ENCODE measurements at regions not wholly inside any gene's neighbourhood (a gene's known extent, or its start where the extent isn't known, plus 50 kb on each side); places are given as distances from the start of the nearest gene placed in this dataset.

DNA sequence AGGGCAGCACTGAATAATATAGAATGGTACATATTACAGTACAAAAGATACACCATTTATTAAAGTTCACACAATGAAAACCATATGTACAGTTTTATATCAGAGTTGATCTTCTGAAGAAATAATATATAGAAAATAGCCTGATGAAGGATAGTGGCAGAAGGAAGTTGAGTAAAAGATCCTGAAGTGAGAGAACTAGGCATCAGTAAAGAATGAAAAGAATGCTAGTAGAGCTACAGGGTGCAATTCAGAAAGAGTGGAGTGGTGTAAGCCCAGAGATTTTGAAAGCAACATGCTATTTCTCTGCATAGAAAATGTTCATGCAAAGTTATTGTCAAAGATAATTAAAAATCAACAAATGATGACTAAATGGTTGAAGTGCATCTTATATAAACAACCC is 1552.7 kb upstream of the TENM4 start:
- Histone ChIP-seq H3K4me1 (ENCODE audit: insufficient read depth, low read length) (peaks cover 6% of the 10 kb centered on the region; the same call in 1 of the 2 replicates), H3K36me3 (ENCODE audit: insufficient read depth, low read length) (no peaks in the 10 kb centered on the region), H3K9me3 (ENCODE audit: control insufficient read depth, insufficient read depth, low read length) (no peaks in the 10 kb centered on the region), H3K9ac (ENCODE audit: low read depth, low read length) (no peak overlapping the region)

DNA sequence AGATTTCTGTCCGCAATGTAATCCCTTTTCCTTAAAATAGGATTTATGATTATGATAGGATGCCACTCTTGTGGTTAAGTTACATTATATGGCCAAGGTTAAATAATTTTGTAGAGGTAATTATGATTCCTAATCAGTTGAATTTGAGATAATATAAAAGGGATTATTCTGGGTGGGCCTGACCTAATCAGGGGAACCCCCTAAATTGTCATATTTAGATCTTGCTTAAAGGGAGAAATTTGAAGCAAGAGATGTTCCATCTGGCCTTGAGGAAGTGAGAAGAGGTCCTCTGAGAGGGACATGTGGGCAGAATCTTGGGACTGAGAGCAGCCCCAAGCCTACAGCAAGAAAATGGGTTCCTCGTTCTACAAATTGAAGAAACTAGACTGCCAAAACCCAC is 1550.1 kb upstream of the TENM4 start:
- H3K9ac ChIP-seq (ENCODE audit: low read depth, low read length): no peak overlapping the region
- H3K4me1 ChIP-seq (ENCODE audit: insufficient read depth, low read length): peaks cover 12% of the 10 kb centered on the region; the same call in 1 of the 2 replicates
- no peaks in the 10 kb centered on the region for H3K9me3 ChIP-seq (ENCODE audit: control insufficient read depth, insufficient read depth, low read length)
- no peaks in the 10 kb centered on the region for H3K36me3 ChIP-seq (ENCODE audit: insufficient read depth, low read length)

DNA sequence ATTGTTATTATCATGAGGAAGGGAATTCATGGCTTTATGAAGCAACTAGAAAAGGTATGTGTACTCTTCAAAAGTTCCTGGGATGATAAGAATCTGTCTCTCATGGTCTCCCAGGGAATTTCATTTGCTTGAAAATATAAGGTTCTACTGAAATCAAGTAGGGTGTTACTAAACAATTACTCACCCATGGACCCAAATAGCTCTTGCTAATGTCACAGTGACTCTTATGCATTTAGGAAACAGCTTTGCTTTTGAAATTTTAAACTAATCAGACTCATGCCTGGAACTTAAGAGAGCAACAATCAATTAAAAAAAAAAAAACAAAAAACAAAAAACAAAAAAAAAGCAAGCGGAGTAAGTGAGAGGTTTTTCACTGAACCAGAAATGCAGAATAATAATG is 1546.3 kb upstream of the TENM4 start:
- no peak overlapping the region for H3K9ac ChIP-seq (ENCODE audit: low read depth, low read length)
- no peaks in the 10 kb centered on the region for H3K9me3 ChIP-seq (ENCODE audit: control insufficient read depth, insufficient read depth, low read length)
- H3K4me1 ChIP-seq (ENCODE audit: insufficient read depth, low read length): peaks cover 8% of the 10 kb centered on the region; the same call in 1 of the 2 replicates
- no peaks in the 10 kb centered on the region for H3K36me3 ChIP-seq (ENCODE audit: insufficient read depth, low read length)

DNA sequence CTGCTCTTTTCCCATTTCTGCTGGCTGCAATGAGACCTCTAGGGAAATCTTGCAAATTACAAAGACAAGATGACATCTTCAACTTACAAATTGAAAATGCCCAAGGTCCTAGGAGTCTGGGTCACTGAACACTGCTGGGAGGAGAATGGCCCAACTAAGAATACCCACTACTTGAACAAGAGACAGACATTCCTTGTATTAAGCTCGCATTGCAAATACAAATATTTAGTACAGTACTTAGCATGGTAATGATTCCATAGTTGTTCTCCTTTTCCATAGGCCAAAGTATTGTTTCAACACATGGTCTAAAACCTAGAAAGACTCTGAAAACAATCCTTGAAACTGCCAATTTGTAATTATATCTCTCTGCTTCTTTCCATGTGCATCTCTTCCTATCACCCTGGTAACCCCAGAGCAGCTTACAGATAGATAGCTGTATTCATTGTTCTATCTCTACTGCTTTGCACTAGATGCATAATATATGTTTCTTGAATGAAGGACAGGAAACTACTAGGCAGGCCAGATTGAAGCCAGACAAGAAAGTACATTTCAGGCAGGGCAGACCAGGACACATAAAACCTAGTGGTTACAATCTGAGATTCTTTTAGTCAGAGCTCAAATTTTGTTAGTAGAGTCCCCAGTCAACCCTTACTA is 1545.7 kb upstream of the TENM4 start:
- Histone ChIP-seq H3K9ac (ENCODE audit: low read depth, low read length) (no peak overlapping the region), H3K36me3 (ENCODE audit: insufficient read depth, low read length) (no peaks in the 10 kb centered on the region), H3K4me1 (ENCODE audit: insufficient read depth, low read length) (peaks cover 8% of the 10 kb centered on the region; the same call in 1 of the 2 replicates), H3K9me3 (ENCODE audit: control insufficient read depth, insufficient read depth, low read length) (no peaks in the 10 kb centered on the region)

DNA sequence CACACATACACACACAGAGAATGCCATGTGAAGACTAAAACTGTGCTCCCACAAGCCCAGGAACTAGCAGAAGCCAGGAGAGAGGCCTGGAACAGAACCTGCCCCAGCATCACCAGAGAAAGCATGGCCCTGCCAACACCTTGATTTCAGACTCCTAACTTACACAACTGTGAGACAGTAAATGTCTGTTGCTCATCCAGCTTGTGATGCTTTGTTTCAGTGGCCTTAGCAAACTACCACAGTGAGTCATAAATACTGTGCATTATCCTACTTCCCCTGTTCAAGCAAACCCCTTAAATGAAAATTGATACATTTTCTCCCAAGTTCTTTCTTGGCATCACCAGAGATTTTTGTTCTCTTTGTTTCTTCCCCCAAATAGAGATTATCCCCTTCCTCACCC is 1539.4 kb upstream of the TENM4 start:
- Histone ChIP-seq H3K36me3 (ENCODE audit: insufficient read depth, low read length) (no peaks in the 10 kb centered on the region), H3K9me3 (ENCODE audit: control insufficient read depth, insufficient read depth, low read length) (no peaks in the 10 kb centered on the region), H3K4me1 (ENCODE audit: insufficient read depth, low read length) (peaks cover 2% of the 10 kb centered on the region; the same call in 1 of the 2 replicates), H3K9ac (ENCODE audit: low read depth, low read length) (no peak overlapping the region)

DNA sequence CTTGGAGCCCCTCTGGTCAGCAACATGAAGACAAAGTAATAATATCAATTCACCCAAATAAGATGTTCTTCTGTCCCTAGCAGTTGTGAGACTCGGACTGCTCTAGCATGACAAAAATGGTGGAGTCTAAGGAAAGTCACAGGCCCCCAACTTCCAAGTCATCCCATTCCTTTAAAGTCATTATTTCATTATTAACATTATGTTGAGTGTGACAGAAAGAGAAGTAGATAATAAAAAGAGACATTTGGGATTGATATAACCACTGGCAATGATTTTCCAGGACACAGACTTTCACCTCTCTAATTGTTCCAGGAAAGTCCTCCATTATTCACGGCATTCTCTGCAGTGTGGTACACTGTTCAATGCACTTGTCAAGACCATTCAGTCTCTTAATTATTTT is 1533.0 kb upstream of the TENM4 start:
- Histone ChIP-seq H3K9ac (ENCODE audit: low read depth, low read length) (no peak overlapping the region), H3K9me3 (ENCODE audit: control insufficient read depth, insufficient read depth, low read length) (no peaks in the 10 kb centered on the region), H3K36me3 (ENCODE audit: insufficient read depth, low read length) (no peaks in the 10 kb centered on the region), H3K4me1 (ENCODE audit: insufficient read depth, low read length) (no peaks in the 10 kb centered on the region)

DNA sequence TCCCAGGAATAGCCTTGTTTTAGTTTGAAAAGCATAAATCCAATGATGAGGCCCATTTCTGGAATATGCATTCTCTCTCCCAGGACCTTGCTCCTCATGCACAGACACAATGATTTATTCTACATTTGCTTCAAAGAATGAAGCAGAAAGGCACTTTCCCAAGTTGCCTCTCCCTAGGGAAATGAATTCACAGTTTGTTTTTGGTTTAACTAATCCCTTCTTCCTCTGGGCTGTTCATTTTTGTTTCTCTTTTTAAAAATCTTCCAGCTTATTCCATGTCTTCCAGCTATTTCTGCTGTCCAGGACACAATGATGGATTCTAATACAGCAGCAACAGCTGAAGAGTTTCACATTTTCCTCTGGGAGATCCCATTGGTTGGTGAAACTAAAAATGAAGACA is 1529.2 kb upstream of the TENM4 start:
- Histone ChIP-seq H3K36me3 (ENCODE audit: insufficient read depth, low read length) (no peaks in the 10 kb centered on the region), H3K4me1 (ENCODE audit: insufficient read depth, low read length) (no peaks in the 10 kb centered on the region), H3K9me3 (ENCODE audit: control insufficient read depth, insufficient read depth, low read length) (no peaks in the 10 kb centered on the region), H3K9ac (ENCODE audit: low read depth, low read length) (no peak overlapping the region)

DNA sequence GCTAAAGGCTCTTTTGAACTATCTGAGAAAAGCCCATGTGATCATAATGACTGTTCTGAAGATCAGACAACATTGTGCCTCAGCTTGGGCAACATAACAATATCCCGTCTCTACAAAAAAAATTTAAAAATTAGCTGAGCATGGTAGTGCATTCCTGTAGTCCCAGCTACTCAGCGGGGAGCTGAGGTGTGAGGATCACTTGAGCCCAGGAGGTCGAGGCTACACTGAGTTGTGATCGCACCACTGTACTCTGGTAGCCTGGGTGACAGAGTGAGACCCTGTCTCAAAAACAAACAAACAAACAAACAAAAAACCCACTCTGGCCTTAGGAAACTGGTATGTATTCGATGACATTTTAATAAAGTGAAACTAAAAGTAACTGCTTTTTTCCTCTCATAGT is 1526.8 kb upstream of the TENM4 start:
- no peak overlapping the region for H3K9ac ChIP-seq (ENCODE audit: low read depth, low read length)
- no peaks in the 10 kb centered on the region for H3K9me3 ChIP-seq (ENCODE audit: control insufficient read depth, insufficient read depth, low read length)
- no peaks in the 10 kb centered on the region for H3K36me3 ChIP-seq (ENCODE audit: insufficient read depth, low read length)
- H3K4me1 ChIP-seq (ENCODE audit: insufficient read depth, low read length): no peaks in the 10 kb centered on the region

DNA sequence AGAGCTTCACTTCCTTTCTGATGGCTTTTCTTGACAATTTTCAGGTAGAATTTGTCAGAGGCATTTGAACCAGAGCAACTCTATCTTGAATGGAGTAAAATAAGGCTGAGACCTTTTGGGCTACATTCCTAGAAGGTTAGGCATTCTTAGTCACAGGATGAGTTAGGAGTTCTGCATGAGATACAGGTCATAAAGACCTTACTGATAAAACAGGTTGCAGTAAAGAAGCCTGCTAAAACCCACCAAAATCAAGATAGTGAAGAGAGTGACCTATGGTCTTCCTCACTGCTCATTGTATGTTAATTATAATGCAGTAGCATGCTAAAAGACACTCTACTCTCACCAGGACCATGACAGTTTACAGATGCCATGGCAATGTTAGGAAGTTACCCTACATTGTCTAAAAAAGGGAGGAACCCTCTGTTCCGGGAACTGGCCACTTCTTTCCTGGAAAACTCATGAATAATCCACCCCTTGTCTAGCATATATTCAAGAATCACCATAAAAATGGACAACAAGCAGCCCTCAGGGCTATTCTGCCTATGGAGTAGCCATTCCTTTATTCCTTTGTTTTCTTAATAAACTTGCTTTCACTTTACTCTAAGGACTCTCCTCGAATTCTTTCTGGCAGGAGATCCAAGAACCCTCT is 1519.7 kb upstream of the TENM4 start:
- Histone ChIP-seq H3K9me3 (ENCODE audit: control insufficient read depth, insufficient read depth, low read length) (no peaks in the 10 kb centered on the region), H3K4me1 (ENCODE audit: insufficient read depth, low read length) (no peaks in the 10 kb centered on the region), H3K9ac (ENCODE audit: low read depth, low read length) (no peak overlapping the region), H3K36me3 (ENCODE audit: insufficient read depth, low read length) (no peaks in the 10 kb centered on the region)

DNA sequence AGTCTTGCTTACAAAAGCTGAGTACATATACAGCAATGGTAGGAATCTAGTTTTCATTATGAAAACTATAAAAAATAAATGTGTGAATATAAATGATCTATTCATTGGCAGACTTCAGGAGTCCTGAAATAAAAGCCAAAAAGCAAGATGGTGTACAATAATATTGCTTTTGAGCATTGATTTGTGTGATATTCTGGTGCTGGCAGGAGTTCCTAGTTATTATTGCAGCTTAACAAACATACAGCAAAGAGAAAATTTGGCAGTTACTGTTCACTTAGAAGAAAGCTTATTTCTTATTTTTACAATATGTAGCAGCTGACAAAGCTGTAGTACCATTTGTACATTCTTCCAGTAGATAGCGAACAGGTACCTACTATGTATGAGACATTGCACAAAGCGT is 1518.9 kb upstream of the TENM4 start:
- no peaks in the 10 kb centered on the region for H3K4me1 ChIP-seq (ENCODE audit: insufficient read depth, low read length)
- no peaks in the 10 kb centered on the region for H3K9me3 ChIP-seq (ENCODE audit: control insufficient read depth, insufficient read depth, low read length)
- H3K36me3 ChIP-seq (ENCODE audit: insufficient read depth, low read length): no peaks in the 10 kb centered on the region
- H3K9ac ChIP-seq (ENCODE audit: low read depth, low read length): no peak overlapping the region

DNA sequence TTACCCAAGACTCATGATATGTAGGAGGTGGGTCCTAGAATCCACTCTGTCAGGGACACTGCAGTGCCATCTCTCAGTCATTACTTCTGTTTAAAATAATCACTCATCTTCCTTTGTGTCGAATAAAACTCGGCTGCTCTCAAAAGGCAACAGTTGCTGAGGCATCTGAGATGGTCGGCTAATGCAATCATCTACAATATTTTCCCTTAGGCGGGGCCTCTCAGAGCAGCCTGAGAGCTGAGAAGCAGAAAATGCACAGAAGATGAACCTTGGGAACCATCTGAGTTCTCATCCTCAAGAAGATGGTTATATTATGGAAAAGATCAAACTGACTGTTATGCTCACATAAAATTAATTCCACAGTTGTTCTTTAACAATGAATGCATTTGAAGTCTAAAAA is 1518.2 kb upstream of the TENM4 start:
- Histone ChIP-seq H3K9ac (ENCODE audit: low read depth, low read length) (no peak overlapping the region), H3K9me3 (ENCODE audit: control insufficient read depth, insufficient read depth, low read length) (no peaks in the 10 kb centered on the region), H3K4me1 (ENCODE audit: insufficient read depth, low read length) (no peaks in the 10 kb centered on the region), H3K36me3 (ENCODE audit: insufficient read depth, low read length) (no peaks in the 10 kb centered on the region)

DNA sequence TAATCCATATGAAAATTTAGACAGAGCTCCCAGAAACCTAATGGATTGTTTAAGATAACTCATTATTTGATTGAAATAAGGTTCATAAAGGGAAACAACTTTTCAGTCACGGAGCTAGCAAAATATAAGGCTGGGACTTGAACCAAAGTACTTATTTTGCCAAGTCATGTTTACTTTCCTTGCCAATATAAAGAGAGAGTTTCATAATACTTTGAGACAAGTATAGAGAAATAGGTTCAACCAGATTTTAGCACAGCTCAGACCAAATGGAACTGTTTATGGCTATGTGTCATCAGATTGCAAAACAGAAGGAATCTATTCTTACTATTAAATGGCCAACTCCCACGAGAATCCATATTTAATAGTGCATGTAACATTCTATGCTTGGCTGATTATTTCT is 1517.5 kb upstream of the TENM4 start:
- Histone ChIP-seq H3K4me1 (ENCODE audit: insufficient read depth, low read length) (no peaks in the 10 kb centered on the region), H3K36me3 (ENCODE audit: insufficient read depth, low read length) (no peaks in the 10 kb centered on the region), H3K9me3 (ENCODE audit: control insufficient read depth, insufficient read depth, low read length) (no peaks in the 10 kb centered on the region), H3K9ac (ENCODE audit: low read depth, low read length) (no peak overlapping the region)

DNA sequence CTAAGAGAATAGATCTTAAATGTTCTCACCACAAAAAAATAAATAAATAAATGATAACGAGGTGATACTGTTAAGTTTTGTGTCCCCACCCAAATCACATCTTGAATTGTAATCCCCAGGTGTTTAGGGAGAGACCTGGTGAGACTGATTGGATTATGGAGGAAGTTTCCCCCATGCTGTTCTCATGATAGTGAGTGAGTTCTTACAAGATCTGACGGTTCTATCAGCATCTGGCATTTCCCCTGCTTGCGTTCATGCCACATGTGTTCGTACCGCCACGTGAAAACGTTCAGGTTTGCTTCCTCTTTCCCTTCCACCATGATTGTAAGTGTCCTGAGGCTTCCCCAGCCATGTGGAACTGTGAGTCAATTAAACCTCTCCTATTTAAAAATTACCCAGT is 1514.8 kb upstream of the TENM4 start:
- no peaks in the 10 kb centered on the region for H3K36me3 ChIP-seq (ENCODE audit: insufficient read depth, low read length)
- H3K9me3 ChIP-seq (ENCODE audit: control insufficient read depth, insufficient read depth, low read length): no peaks in the 10 kb centered on the region
- H3K4me1 ChIP-seq (ENCODE audit: insufficient read depth, low read length): no peaks in the 10 kb centered on the region
- no peak overlapping the region for H3K9ac ChIP-seq (ENCODE audit: low read depth, low read length)

DNA sequence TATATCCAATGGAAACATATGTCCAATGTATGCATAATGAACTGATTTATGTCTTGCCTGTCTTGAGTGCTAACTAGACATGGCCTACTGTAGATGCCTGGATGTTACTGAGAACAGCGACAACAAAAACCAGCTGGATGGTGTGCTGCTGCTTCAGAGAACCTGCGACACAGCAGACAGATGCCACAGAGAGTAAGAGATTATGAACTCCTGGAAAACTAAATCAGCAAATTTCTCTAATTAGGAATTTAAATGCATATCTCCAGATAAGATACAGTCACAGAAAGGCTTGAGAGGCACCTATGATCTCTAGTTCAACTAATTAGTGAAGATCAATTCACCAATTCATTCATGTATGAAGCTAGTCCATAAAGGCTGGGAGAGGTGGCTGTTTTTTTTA is 1508.0 kb upstream of the TENM4 start:
- H3K9me3 ChIP-seq (ENCODE audit: control insufficient read depth, insufficient read depth, low read length): no peaks in the 10 kb centered on the region
- H3K9ac ChIP-seq (ENCODE audit: low read depth, low read length): no peak overlapping the region
- no peaks in the 10 kb centered on the region for H3K4me1 ChIP-seq (ENCODE audit: insufficient read depth, low read length)
- no peaks in the 10 kb centered on the region for H3K36me3 ChIP-seq (ENCODE audit: insufficient read depth, low read length)

DNA sequence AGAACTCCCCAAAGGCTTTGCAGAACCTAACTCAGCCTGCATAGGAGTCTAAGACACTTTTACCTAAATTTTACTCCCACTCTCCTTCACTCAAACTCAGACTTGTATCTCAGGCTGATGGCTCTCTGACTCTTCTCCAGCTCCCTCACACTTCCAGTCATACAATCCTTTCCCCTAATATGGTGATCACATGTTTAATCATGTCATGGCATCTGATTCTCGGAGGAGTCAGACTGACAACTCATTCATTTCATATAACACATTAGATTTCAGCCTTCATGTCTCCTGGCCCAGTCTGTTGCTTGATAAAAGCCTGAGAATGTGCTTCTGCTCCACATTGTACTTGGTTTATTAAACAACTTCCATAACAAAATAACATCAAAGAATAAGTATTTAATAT is 1503.9 kb upstream of the TENM4 start:
- H3K9ac ChIP-seq (ENCODE audit: low read depth, low read length): no peak overlapping the region
- peaks cover 4% of the 10 kb centered on the region; the same call in 1 of the 2 replicates for H3K4me1 ChIP-seq (ENCODE audit: insufficient read depth, low read length)
- H3K9me3 ChIP-seq (ENCODE audit: control insufficient read depth, insufficient read depth, low read length): no peaks in the 10 kb centered on the region
- no peaks in the 10 kb centered on the region for H3K36me3 ChIP-seq (ENCODE audit: insufficient read depth, low read length)

Data from ES-I3 (cell line).